AG04449 (cell line): ENCODE measurements at regions not wholly inside any gene's neighbourhood (a gene's known extent, or its start where the extent isn't known, plus 50 kb on each side); places are given as distances from the start of the nearest gene placed in this dataset.
"Not testable (repeated sequence)": the region's sequence is repeated elsewhere in the genome, so short reads cannot be mapped to it uniquely, and the experiment has no call there.

Experiments
- CTCF ChIA-PET: fragments of 350-600 bp; formaldehyde crosslinking; extraction: SDS; loops from one replicate; lab custom pipeline; 2021; ENCODE audit warnings: antibody characterized with exemption; lab: Yijun Ruan, JAX
- POLR2A ChIA-PET: fragments of 400-600, 350-600 bp; formaldehyde crosslinking; extraction: SDS; loops from one replicate; lab custom pipeline; 2020; ENCODE audit warnings: antibody characterized with exemption, inconsistent platforms; lab: Yijun Ruan, JAX
- DNase-seq: peaks from one replicate; pipeline ENCODE4 v3.0.0-alpha.2; 2010; ENCODE audit warnings: low read depth, low spot score
- H3K4me3 ChIP-seq: 2 replicates; pipeline ENCODE4 v1.5.1; 2011; ENCODE audit warnings: low read depth, mild to moderate bottlenecking, control low read depth, low read length
- TF ChIP-seq, protein P1 (sequence below): IDR thresholded peaks from one replicate; pipeline ENCODE4 v1.5.1; 2011; ENCODE audit warnings: mild to moderate bottlenecking, moderate library complexity, low read length, control low read depth, inconsistent platforms; ENCODE audit not compliant: insufficient read depth; ENCODE audit errors: missing control alignments

GRCh38 chrX:41024755-41025154, 60.5 kb upstream of the USP9X start:
- CTCF ChIA-PET, result no interaction called here
- no peak overlapping the region for H3K4me3 ChIP-seq
- POLR2A ChIA-PET, result no interaction called here
- TF ChIP-seq, protein P1, sequence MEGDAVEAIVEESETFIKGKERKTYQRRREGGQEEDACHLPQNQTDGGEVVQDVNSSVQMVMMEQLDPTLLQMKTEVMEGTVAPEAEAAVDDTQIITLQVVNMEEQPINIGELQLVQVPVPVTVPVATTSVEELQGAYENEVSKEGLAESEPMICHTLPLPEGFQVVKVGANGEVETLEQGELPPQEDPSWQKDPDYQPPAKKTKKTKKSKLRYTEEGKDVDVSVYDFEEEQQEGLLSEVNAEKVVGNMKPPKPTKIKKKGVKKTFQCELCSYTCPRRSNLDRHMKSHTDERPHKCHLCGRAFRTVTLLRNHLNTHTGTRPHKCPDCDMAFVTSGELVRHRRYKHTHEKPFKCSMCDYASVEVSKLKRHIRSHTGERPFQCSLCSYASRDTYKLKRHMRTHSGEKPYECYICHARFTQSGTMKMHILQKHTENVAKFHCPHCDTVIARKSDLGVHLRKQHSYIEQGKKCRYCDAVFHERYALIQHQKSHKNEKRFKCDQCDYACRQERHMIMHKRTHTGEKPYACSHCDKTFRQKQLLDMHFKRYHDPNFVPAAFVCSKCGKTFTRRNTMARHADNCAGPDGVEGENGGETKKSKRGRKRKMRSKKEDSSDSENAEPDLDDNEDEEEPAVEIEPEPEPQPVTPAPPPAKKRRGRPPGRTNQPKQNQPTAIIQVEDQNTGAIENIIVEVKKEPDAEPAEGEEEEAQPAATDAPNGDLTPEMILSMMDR, result no peak
- no peak for DNase-seq

- TF ChIP-seq, protein P1, result no peak
- no peak overlapping the region for H3K4me3 ChIP-seq
- ChIA-PET POLR2A (interaction anchor here (1.2 kb wide), 1 partner anchor 15 kb away, joined by 5 read pairs; no protein-coding TSS in a partner anchor), CTCF (no interaction called here)
- DNase-seq, result no peak
Observed at GRCh38 chrX:41025926-41026701, 59.1 kb upstream of the USP9X start.

DNA sequence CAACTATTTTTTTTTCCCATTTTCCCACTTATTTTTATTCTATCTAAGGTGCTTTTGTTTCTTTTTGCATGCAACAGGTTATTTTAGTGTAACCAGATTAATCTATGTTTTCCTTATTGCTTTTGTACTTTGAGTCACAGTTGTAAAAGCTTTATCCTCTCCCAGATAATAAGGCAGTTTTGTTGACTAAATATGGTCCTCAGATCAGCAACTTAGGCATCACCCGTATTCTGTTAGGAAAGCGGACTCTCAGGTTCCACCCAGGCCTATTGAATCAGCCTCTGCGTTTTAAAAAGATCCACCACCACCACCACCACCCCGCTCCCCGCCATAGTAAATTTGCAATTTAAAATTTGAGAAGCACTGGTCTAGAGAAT, 58.6 kb upstream of the USP9X start:
- ChIA-PET CTCF (no interaction called here), POLR2A (interaction anchor here (1.2 kb wide), 1 partner anchor 16 kb away, joined by 5 read pairs; no protein-coding TSS in a partner anchor)
- H3K4me3 ChIP-seq, result no peak overlapping the region
- TF ChIP-seq, protein P1, result no peak
- no peak for DNase-seq

DNA sequence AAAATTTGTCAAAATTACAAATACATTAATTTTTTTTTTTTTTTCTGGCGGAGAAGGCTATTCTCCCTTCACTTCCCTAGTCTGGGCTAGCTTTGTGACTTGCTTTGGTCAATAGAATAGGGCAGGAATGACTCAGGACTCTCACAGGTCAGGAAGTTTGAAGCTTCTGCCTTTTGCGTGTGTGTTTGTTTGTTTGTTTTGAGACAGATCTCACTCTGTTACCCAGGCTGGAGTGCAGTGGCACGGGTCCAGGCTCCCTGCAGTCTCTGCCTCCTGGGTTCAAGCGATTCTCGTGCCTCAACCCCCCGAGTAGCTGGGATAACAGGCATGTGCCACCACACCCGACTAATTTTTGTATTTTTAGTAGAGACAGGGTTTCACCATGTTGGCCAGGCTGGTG, 55.9 kb upstream of the USP9X start:
- POLR2A ChIA-PET, result no interaction called here
- TF ChIP-seq, protein P1, result no peak
- CTCF ChIA-PET, result no interaction called here
- H3K4me3 ChIP-seq, result no peak overlapping the region
- no peak for DNase-seq

DNA sequence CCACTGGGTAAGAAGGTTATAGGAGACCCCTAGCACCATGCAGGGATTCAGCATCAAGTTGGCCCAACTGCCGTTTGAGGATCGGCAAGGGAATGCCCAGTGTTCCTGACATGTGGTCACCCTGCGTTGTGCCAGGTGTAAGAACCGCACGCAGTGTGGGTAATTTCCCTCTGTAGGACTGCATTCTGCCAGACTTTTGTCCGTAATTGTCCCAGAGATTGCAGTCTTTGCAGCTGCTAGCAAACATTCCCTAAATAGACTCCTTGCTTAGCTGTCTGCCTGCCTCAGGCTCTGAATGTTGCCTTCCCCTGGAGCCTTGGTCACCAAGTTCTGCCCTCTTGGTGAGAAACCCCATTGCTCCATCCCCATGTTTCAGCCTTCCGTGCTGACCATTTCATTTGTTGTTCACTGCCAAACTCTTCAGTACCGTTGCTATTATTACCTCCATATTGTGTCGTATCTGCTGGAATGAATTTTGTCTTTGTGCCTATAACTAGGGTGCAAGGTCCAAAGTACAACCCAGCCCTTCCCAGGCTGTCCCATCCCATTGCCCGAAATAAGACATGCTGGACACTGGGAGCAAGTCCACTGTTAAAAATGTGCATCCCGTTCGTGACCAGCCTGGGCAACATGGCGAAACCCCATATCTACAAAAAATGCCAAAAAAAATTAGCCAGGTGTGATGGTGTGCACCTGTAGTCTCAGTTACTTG, 53.8 kb upstream of the USP9X start:
- POLR2A ChIA-PET, result no interaction called here
- no peak for DNase-seq
- H3K4me3 ChIP-seq, result no peak overlapping the region
- CTCF ChIA-PET, result no interaction called here
- TF ChIP-seq, protein P1, result no peak

DNA sequence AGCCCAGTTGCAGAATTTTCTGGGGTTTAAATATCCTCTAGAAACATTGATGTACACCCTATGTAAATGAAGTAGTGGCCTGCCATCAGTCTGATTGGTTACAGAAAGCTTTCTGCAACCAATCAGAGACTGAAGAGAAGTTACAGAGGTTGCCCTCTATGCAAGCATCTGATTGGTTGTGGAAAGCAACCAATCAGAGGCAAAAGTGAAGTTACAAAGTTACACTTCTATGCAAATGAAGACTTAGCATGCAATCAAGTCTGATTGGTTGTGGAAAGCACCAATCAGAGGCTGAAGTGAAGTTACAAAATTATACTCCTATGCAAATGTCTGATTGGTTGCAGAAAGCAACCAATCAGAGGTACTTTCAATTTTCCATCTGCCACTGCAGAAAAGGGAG, 51.9 kb upstream of the USP9X start:
- no peak for DNase-seq
- H3K4me3 ChIP-seq, result no peak overlapping the region
- ChIA-PET POLR2A (no interaction called here), CTCF (no interaction called here)
- TF ChIP-seq, protein P1, result no peak

- CTCF ChIA-PET, result interaction anchor here (1.0 kb wide), 1 partner anchor 11 kb away, joined by 3 read pairs; no protein-coding TSS in a partner anchor
- H3K4me3 ChIP-seq, POLR2A ChIA-PET, DNase-seq: not testable (repeated sequence)
Observed at GRCh38 chrX:41034902-41035301, 50.3 kb upstream of the USP9X start.
